ENCODE measurements at regions not wholly inside any gene's neighbourhood (a gene's known extent, or its start where the extent isn't known, plus 50 kb on each side); places are given as distances from the start of the nearest gene placed in this dataset.

DNA sequence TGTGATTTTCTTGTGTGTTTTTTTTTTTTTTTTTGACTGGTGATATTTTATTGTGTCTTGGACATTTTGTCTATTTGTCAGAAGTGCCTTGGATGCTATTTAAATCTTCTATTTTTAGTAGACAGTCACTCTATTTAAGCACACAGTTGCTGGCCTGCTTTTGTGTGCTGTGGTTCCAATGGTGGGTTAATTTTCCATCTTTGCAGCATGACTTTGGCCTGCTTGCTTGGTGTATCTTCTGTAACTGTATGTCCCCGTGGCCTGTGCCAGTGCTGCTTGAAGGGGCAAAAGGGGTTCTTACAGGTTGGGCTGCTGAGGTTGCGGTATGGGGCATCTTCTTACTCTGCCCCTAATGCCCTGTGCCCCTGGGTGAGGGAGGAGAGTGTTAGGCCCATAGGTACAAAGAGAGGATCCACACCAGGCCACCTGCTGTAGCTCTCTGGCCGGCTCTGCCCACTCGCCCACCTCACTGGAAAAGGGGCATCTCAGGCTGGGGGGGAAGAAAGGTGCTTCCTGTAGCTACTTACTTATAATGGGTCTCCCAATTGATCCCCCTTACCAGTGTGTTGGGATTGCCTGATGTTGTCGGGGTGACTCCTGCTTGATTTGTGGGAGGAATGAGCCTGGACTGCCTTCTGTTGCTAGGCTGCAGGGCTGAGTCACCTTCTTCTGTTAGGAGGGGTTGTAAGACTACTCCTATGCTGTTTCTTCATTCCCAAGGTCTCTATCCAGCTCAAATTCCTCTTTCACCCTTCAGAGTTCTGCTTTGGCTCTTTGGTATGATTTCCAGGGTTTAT, 490.0 kb upstream of the HS6ST1 start:
- no peak for DNase-seq (ENCODE audit: low read depth in 3 of 3)

GRCh38 chr2:128809259-128809636, 490.6 kb upstream of the HS6ST1 start:
- DNase-seq (ENCODE audit: low read depth in 3 of 3) = no peak

GRCh38 chr2:128809880-128810279, 491.2 kb upstream of the HS6ST1 start:
- DNase-seq (ENCODE audit: low read depth in 3 of 3) = no peak

DNA sequence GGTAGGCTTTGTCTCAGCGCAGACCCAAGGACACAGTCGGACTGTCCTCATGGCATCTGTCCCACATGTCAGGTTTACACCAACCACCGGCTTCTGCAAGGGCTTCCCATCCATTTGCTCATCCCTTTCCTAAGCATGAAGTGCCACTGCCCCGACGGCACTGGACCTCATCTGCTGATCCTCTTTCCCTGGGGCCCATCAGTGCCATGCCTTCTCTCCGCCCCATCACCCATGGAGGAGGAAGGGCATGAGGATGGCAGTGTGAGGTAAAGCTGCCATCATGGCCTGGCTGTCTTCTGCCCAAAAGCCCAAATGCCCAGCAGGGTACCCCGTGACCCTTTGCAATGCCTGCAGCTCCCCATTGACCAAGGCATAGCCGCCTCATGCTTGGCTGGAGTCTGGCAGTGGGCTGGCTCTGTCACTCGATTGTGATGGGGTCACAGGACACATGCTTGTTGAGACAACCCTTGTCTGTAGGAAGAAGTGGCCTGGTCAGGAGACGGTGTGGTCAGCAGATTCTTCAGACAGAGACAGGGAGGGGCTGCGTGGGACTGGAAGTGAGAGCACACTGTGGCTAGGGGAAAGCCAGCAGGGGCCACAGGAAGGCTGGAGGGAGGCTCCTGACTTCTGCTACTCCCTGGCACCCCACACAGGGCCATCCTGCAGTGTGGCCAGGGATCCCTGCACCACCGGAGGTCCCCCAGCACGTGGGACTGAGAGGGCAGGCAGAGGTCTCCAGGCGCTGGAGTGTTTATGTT, 493.7 kb upstream of the HS6ST1 start:
- no peak for DNase-seq (ENCODE audit: low read depth in 3 of 3)

- no peak for DNase-seq (ENCODE audit: low read depth in 3 of 3)
Measured at GRCh38 chr2:128813352-128814034, 494.8 kb upstream of the HS6ST1 start.

- DNase-seq (ENCODE audit: low read depth in 3 of 3) = no peak
Measured at GRCh38 chr2:128815248-128815647, 496.6 kb upstream of the HS6ST1 start.

- DNase-seq (ENCODE audit: low read depth in 3 of 3) = no peak
Measured at GRCh38 chr2:128817171-128817570, 498.5 kb upstream of the HS6ST1 start.

DNA sequence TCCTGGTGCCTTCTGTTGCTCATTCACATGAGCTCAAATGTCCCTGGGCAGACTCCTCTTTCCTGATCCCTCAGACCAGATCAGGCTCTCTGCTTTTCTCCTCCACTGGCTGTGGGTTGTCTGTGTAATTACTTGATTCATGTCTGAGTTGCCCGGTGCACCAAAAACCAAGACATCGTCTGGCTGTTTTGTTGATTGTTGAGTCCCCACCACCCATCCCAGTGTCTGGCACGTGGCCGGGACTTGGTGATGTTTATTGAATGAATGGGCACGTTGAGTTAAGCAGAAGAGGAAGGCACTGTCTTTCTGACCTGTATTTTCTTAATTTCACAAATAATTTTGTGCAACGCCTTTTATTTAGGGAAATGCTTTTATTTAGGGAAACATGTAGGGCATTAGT, 499.1 kb upstream of the HS6ST1 start:
- no peak for DNase-seq (ENCODE audit: low read depth in 3 of 3)

GRCh38 chr2:128818248-128818647, 499.6 kb upstream of the HS6ST1 start:
- DNase-seq (ENCODE audit: low read depth in 3 of 3) = no peak

DNA sequence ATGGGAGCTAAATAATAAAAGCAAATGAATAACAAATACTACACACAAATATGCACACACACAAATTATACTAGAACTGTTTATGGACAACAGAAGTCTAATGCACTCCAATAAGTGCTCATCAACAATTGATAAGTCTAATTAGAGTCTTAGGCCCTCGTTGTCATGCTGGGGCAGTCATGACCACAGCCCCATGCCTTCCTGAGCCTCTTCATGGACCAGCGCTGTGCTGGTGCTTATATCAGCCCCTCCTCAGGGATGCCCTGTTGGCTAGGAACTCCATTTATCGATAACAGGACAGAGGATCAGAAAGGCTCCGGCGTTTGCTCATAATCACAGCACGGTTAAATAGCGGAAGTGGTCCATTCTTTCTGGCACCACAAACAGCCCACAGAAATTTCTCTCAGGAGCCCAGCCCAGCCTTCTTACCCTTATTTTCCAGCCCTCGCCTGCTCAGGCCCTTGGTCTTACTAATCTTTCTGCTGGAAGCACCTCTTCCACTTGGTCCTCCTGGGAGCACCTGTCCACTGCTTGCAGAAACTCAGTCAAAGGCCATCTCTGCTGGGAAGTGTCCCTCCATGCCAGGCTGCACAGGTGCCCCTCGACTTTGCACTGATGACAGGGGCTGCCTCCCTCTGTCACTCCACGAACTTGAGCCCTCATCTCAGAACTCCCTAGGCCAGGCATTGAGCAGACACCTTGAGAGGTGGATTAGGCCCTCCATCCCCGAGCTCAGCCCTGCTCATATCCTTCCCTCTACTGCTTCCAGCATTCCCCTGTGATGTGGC, 500.2 kb upstream of the HS6ST1 start:
- no peak for DNase-seq (ENCODE audit: low read depth in 3 of 3)

DNA sequence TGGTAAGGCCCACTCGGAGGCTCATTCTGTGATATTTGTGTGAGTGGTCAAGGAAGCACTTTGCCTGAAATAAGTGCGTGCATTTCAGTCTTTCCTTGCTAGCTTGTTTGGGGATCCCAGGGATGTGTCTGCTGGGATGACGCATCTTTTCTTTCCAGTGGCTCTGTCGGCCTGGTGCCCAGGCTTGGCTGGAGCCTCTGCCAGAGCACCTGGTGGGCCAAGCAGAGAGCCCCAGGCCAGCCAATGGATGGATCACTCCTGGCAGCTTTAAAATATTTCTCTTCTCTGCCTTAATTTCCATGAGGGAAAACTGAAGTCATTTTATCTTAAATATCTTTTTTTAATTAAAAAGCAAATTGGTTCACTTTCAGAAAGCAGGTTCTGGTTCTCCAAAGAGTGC, 501.8 kb upstream of the HS6ST1 start:
- no peak for DNase-seq (ENCODE audit: low read depth in 3 of 3)

- no peak for DNase-seq (ENCODE audit: low read depth in 3 of 3)
Measured at GRCh38 chr2:128821010-128821409, 502.3 kb upstream of the HS6ST1 start.

GRCh38 chr2:128832946-128833663, 514.4 kb upstream of the HS6ST1 start:
- no peak for DNase-seq (ENCODE audit: low read depth in 3 of 3)

DNA sequence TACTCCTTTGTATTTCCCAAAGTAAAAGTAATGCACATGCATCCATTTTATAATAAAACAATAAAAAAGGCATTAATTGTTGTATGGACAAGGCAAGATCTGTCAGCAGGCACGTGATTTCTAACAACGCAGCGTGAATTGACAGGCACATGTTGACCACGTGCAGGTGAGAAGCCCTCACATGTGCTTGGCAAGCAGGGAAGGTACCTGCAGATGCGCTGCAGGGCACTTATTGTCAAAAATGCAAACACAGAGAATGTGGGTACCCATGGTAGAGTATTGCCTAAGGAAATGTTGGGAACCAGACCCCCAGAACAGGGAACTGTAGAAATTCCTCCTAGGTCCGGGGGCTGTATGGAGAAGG, 515.0 kb upstream of the HS6ST1 start:
- no peak for DNase-seq (ENCODE audit: low read depth in 3 of 3)

DNA sequence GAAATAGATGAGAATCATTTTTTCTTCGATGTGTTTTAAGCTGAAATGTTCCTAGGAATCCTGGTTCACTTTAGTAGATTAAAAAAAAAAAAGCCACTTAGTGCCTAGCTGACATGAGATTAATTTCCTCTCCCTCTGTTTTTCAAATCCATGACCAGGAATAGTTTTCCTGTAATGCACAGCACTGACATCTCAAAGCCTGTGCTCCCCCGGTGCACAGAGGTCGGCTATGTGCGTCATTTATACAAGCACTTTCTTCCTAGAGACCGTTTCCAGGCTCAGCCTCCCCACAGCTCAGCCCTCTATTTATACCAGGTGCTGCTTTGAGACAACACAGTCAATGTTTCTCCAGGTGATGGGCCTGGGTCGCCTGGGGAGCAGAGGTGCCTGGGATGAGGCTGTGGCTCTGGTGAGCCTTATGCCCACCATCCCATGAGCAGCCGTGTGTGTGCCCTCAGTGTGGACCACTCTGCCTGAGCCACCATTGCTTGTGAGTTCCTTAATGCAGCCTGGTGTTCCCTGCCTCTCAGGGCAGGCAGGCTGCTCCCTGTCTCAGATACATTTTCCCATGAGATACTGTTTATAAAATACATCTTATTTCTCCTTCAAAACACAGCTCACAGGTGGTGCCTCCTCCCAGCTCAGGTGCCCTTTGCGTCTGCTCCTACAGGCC, 515.7 kb upstream of the HS6ST1 start:
- DNase-seq (ENCODE audit: low read depth in 3 of 3) = no peak

DNA sequence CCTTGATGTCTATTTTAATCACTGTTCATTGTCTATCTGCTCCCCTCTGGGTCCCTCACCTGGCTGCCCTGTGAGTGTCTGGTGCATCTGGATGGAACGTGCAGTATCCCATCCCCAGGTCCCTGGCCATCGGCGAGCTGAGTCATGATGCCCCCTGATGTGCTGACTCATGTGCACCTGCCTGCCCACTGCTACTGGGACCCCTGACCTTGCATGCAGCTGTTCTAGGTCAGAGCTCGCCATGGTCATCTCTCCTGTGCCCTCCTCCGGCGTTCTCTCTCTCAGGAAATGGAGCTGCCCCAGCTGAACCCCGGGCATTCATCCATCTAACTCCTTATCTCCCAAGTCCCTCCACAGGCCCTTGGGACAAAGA, 516.2 kb upstream of the HS6ST1 start:
- DNase-seq (ENCODE audit: low read depth in 3 of 3) = no peak

- DNase-seq (ENCODE audit: low read depth in 3 of 3) = no peak
Measured at GRCh38 chr2:128835342-128835855, 516.7 kb upstream of the HS6ST1 start.

GRCh38 chr2:128835974-128836373, 517.3 kb upstream of the HS6ST1 start:
- no peak for DNase-seq (ENCODE audit: low read depth in 3 of 3)

GRCh38 chr2:128836559-128837100, 518.0 kb upstream of the HS6ST1 start:
- DNase-seq (ENCODE audit: low read depth in 3 of 3) = no peak

DNA sequence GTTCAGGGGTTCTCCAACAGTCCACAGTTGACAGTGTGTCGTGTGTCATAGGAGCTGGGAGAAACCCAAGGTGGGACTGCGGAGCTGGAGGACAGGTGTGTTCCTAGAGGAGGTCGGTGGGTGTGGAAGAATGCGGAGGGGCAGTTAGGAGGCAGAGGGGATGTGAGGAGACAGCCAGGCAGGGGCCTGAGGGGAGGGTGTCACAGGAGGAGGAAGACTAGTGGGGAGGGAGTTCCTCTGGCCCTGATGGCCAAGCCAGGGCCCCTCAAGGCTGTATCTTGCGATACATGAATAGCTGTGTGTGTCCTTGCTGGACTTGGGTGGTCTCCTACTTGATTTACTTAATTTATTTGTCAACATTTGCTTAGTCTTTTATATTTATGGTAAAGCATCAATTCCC, 519.6 kb upstream of the HS6ST1 start:
- no peak for DNase-seq (ENCODE audit: low read depth in 3 of 3)
